ENCODE measurements at regions not wholly inside any gene's neighbourhood (a gene's known extent, or its start where the extent isn't known, plus 50 kb on each side); places are given as distances from the start of the nearest gene placed in this dataset.

DNA sequence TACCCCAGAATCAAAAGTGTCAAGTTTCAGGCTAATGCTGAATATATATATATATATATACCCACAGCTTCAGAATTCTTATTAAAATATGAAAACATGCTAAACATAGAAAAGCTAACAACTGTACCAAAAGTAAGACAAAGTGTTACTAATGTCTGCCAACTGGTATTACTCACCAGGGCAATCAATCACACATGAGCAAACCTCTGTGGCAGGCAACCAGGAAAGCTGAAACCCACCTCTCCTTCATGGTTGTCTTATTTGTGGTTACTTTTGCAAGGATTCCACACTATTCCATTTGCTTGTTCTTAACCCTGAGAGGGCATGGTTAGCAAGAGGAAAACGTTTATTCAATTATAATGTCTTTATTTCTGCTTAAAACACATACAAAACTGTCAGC is 512.3 kb upstream of the MDFIC2 start:
- no peak overlapping the region for H3K27ac Mint-ChIP-seq
- ChIA-PET POLR2A (no interaction called here), CTCF (no interaction called here)
- peaks cover 15% of the 10 kb centered on the region for H3K27me3 Mint-ChIP-seq
- DNase-seq = no peak
- H3K36me3 Mint-ChIP-seq (ENCODE audit: low read depth) = no peaks in the 10 kb centered on the region
- no peaks in the 10 kb centered on the region for H3K9me3 Mint-ChIP-seq
- no peak overlapping the region for H3K4me3 Mint-ChIP-seq
- H3K4me1 Mint-ChIP-seq = no peaks in the 10 kb centered on the region

DNA sequence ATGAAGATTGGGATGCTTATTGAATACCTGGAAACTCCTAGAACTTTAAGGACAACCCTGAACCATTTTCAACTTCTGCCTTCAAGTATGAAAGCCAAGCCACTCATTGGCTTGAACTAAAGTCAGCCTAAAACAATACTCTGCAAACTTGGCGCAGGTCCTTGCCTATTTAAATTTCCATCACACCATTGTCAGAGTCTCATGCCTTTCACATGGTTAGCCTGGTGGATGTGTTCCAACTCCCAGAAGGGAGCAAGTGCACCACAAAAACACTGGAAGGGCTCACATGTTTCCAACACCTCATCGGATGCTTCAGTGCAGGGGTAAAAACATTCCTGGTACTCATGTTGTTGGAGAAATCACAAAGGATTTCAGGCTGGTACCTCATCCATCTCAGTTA is 511.6 kb upstream of the MDFIC2 start:
- Mint-ChIP-seq H3K27ac (no peak overlapping the region), H3K4me3 (no peak overlapping the region), H3K9me3 (no peaks in the 10 kb centered on the region), H3K36me3 (ENCODE audit: low read depth) (no peaks in the 10 kb centered on the region), H3K4me1 (no peaks in the 10 kb centered on the region), H3K27me3 (peaks cover 12% of the 10 kb centered on the region)
- CTCF ChIA-PET = no interaction called here
- DNase-seq = no peak
- POLR2A ChIA-PET = no interaction called here

DNA sequence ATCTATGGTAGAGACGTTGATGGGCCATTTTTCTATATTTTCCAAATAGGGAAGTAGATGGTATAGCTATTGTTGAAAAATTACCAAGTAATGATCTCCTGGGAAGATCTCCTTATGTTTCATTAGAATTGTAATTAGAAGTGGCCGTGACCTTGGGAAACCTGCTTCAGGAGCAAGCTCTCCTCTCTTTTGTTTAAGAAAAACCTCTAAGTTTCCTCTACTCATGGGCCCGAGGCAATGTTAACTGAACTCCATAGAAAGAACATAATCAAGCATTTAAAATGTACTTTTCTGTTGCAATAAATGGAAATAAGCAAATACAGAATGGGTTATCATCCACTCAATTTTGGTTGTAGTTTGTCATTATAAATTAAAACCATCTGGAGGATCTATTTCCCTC is 511.2 kb upstream of the MDFIC2 start:
- H3K27ac Mint-ChIP-seq = no peak overlapping the region
- POLR2A ChIA-PET = no interaction called here

DNA sequence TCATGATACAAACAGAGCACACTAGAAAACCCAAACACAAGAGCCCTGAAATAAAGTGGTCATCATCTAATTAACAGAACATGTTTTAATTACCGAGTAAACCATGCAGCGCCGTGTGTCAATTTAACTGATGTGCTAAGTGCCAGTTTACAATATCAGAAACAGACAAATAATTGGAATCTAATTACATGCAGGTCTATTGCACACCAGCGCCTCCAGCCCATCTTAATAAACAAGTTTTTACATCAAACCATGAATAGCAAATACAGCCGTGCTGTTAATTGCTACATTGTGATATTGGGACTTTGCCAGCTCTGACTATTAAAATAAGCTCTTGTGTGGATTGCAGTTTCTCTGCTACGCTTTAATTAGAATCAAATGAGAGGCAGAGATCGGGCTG is 510.2 kb upstream of the MDFIC2 start:
- CTCF ChIA-PET = no interaction called here
- H3K27me3 Mint-ChIP-seq = peaks cover 5% of the 10 kb centered on the region

More for the DNA sequence above, 511.2 kb upstream of the MDFIC2 start:
- CTCF ChIA-PET = no interaction called here
- no peaks in the 10 kb centered on the region for H3K4me1 Mint-ChIP-seq
- H3K4me3 Mint-ChIP-seq = no peak overlapping the region
- DNase-seq = no peak
- H3K9me3 Mint-ChIP-seq = no peaks in the 10 kb centered on the region
- no peaks in the 10 kb centered on the region for H3K36me3 Mint-ChIP-seq (ENCODE audit: low read depth)
- peaks cover 10% of the 10 kb centered on the region for H3K27me3 Mint-ChIP-seq

DNA sequence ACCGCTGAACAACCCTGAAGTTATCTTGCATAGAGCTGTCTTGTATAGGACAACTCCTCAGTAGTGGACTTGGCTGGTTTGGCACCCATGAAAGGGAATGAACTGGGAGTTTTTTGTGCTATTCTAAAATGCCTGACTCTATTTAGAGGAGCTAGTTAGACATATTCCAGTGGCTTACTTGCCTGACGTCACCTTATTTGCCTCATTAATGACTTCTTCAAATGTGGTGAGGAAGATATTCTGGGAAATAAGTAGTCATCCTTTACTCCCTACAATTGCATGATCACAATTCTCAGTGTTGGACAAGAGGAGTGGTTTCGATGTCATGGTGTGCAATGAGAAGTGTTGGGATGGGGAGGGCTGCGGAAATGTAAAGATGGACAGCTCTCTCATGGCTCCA is 509.2 kb upstream of the MDFIC2 start:
- H3K27me3 Mint-ChIP-seq = peaks cover 5% of the 10 kb centered on the region
- no peak overlapping the region for H3K4me3 Mint-ChIP-seq
- CTCF ChIA-PET = no interaction called here
- H3K9me3 Mint-ChIP-seq = no peaks in the 10 kb centered on the region
- no peak overlapping the region for H3K27ac Mint-ChIP-seq
- POLR2A ChIA-PET = interaction anchor here (0.5 kb wide), 1 partner anchor 173 kb away, joined by 3 read pairs; no protein-coding TSS in a partner anchor
- no peaks in the 10 kb centered on the region for H3K36me3 Mint-ChIP-seq (ENCODE audit: low read depth)
- no peaks in the 10 kb centered on the region for H3K4me1 Mint-ChIP-seq
- DNase-seq = no peak

More for the DNA sequence above, 510.2 kb upstream of the MDFIC2 start:
- Mint-ChIP-seq H3K36me3 (ENCODE audit: low read depth) (no peaks in the 10 kb centered on the region), H3K4me3 (no peak overlapping the region), H3K9me3 (no peaks in the 10 kb centered on the region), H3K27ac (no peak overlapping the region), H3K4me1 (no peaks in the 10 kb centered on the region)
- POLR2A ChIA-PET = no interaction called here
- DNase-seq = no peak

DNA sequence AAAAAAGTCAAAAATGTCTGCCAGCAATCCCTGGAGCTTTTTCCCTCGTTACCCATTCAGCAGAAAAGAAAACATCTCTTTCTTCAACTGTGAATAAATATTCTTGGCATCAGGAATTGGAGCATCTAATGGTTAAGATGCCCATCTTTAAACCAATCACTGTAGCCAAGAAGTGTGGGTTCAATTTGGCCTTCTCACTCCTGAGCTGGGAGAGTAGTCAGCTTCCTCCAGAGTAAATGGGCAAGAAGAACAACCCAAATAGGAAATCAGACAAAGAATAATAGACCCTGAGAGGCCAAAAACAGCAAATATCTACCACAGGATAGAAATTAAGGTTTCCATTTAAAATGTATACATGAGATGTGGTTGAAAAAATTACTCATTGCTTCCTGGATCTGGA is 508.0 kb upstream of the MDFIC2 start:
- no peak overlapping the region for H3K4me3 Mint-ChIP-seq
- POLR2A ChIA-PET = no interaction called here

DNA sequence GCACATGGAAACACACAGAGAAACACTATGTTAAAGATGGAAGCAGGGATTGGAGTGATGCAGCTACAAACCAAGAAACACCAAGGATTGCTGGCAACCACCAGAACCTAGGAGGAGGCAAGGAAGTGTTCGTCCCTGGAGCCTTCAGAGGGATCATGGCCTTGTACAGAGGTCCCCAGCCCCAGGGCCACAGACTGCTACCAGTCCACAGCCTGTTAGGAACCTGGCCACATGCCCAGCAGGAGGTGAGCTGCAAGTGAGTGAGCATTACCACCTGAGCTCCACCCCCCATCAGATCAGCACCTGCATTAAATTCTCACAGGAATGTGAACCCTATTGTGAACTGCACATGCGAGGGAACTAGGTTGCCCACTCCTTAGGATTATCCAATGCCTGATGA is 505.7 kb upstream of the MDFIC2 start:
- POLR2A ChIA-PET = no interaction called here
- CTCF ChIA-PET = no interaction called here
- no peak for DNase-seq
- no peaks in the 10 kb centered on the region for H3K4me1 Mint-ChIP-seq
- no peak overlapping the region for H3K27ac Mint-ChIP-seq
- H3K27me3 Mint-ChIP-seq = peaks cover 6% of the 10 kb centered on the region
- no peaks in the 10 kb centered on the region for H3K36me3 Mint-ChIP-seq (ENCODE audit: low read depth)
- no peak overlapping the region for H3K4me3 Mint-ChIP-seq
- H3K9me3 Mint-ChIP-seq = no peaks in the 10 kb centered on the region

More for the DNA sequence above, 508.0 kb upstream of the MDFIC2 start:
- no peak for DNase-seq
- H3K4me1 Mint-ChIP-seq = no peaks in the 10 kb centered on the region
- H3K9me3 Mint-ChIP-seq = no peaks in the 10 kb centered on the region
- no peak overlapping the region for H3K27ac Mint-ChIP-seq
- peaks cover 5% of the 10 kb centered on the region for H3K27me3 Mint-ChIP-seq
- H3K36me3 Mint-ChIP-seq (ENCODE audit: low read depth) = no peaks in the 10 kb centered on the region
- CTCF ChIA-PET = no interaction called here

DNA sequence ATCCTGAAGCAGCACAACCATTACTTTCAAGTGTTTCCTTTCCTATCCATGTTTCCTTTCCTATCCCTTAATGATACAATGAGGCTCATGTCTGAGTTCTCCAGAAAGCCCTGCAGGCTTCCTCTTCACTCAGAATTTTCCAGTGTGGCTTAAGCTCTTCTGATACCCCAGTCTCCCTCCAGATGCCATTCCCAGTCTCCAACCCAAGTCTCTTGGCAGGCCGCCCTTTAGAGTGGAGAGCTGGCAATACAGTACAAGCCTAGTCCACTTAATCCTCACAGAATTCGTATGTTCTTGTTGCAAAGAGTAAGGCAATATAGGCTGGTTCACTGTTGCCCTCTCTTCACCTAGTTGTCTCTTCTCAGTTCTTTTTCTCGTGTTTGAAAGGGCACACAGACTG is 503.9 kb upstream of the MDFIC2 start:
- Mint-ChIP-seq H3K9me3 (no peaks in the 10 kb centered on the region), H3K4me1 (no peaks in the 10 kb centered on the region), H3K27me3 (peaks cover 6% of the 10 kb centered on the region), H3K36me3 (ENCODE audit: low read depth) (no peaks in the 10 kb centered on the region), H3K27ac (no peak overlapping the region), H3K4me3 (no peak overlapping the region)
- DNase-seq = no peak
- POLR2A ChIA-PET = no interaction called here
- CTCF ChIA-PET = no interaction called here

DNA sequence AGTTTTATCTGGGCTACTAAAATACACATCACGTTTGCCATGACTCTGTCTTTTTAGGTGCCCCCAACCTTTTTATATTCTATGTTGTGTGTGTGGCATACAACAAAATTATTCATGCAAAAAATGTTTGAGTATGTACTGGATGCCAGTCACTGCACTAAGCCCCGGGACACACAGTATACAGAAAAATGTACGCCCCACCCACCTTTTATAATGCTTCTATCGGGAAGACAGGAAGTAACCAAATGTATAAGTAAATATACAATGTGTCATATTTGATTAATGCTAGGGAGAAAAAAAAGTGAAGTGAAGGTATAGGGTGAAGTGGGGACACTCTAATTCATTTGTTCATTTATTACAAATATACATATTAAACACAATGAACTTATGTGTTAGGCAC is 503.4 kb upstream of the MDFIC2 start:
- POLR2A ChIA-PET = no interaction called here
- CTCF ChIA-PET = no interaction called here
- Mint-ChIP-seq H3K27me3 (peaks cover 8% of the 10 kb centered on the region), H3K4me3 (no peak overlapping the region), H3K9me3 (no peaks in the 10 kb centered on the region), H3K4me1 (no peaks in the 10 kb centered on the region), H3K36me3 (ENCODE audit: low read depth) (no peaks in the 10 kb centered on the region), H3K27ac (no peak overlapping the region)
- no peak for DNase-seq

DNA sequence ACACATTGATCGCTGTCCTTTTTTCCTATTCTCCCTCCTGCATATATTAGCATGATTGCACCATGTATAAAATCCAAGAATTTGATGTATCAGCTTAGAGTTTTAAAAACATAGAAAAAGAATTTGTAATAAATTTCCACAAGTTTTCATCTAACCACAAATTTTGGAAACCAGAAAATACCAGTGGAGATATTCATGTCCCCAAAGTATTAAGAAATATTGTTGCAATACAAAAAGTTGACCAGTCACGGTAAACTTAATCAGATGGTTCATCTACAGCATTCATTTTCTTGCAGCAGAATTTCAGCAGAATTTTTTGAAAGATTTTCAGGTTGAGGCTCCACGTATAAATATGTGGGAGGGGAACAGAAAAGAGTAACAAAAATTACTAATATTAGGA is 500.9 kb upstream of the MDFIC2 start:
- CTCF ChIA-PET = no interaction called here
- POLR2A ChIA-PET = no interaction called here
- Mint-ChIP-seq H3K4me1 (no peaks in the 10 kb centered on the region), H3K27me3 (peaks cover 8% of the 10 kb centered on the region), H3K27ac (no peak overlapping the region), H3K4me3 (no peak overlapping the region), H3K36me3 (ENCODE audit: low read depth) (no peaks in the 10 kb centered on the region), H3K9me3 (no peaks in the 10 kb centered on the region)
- DNase-seq = no peak

DNA sequence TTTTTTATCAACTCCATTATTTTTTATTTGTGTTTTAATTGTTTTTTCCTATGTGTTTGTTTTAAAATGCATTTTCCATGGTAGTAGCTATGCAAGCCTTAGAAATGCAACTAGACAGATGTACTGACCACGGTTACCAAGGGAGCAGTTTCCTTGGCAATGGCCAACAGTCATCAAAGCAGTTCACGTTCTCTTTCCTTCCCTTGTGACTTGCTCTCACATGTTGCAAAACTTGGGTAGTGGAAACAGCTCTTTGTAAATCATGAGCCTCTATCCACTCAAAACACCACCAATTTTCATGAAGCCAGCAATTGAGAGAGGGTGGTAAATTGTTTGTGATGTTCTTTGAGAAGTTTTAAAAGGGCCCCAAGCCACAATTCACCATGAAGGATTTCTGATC is 499.4 kb upstream of the MDFIC2 start:
- H3K27me3 Mint-ChIP-seq = peaks cover 13% of the 10 kb centered on the region

DNA sequence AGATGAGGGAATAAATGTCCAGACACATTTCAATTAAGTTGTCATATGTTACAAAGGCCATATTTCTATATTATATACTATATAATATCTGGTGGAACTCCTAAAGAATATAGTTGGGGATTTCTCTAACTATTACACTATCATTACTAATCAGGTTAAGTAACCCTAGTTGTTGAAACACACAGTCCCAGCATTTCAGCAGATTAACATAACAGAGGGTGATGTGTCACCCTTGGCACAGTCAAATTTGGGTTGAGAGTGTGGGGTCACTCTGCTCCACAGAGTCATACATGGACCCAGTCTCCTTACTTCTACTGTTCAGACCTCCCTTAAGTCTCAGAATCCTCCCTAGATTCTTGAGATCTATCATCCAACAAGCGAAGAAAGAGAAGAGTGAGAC is 496.4 kb upstream of the MDFIC2 start:
- no peak overlapping the region for H3K4me3 Mint-ChIP-seq
- CTCF ChIA-PET = no interaction called here
- peaks cover 20% of the 10 kb centered on the region for H3K27me3 Mint-ChIP-seq

More for the DNA sequence above, 499.4 kb upstream of the MDFIC2 start:
- H3K9me3 Mint-ChIP-seq = no peaks in the 10 kb centered on the region
- no peak for DNase-seq
- H3K27ac Mint-ChIP-seq = no peak overlapping the region
- no peaks in the 10 kb centered on the region for H3K36me3 Mint-ChIP-seq (ENCODE audit: low read depth)
- CTCF ChIA-PET = no interaction called here
- H3K4me1 Mint-ChIP-seq = no peaks in the 10 kb centered on the region
- no peak overlapping the region for H3K4me3 Mint-ChIP-seq
- POLR2A ChIA-PET = no interaction called here

DNA sequence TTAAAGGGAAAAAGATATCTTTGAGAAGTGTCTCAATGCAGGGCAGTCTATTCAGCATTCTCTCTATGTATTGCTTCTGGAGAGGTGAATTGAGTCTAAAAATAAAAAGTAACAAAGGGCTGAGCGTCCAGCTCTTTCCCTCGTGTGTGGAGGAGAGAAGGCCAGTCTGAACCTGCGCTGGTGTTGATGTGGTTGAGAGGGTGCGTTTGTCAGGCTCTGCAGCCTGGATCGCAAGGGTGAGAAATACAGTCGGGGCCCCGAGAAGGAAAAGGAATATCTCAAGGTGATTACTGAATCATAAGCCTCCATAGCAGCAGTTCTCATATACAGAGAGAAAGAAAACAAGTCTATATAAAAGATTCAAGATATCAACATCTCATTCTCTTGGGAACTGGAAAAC is 494.1 kb upstream of the MDFIC2 start:
- no peaks in the 10 kb centered on the region for H3K4me1 Mint-ChIP-seq
- peaks cover 24% of the 10 kb centered on the region for H3K27me3 Mint-ChIP-seq
- ChIA-PET CTCF (no interaction called here), POLR2A (no interaction called here)
- H3K27ac Mint-ChIP-seq = no peak overlapping the region
- no peak overlapping the region for H3K4me3 Mint-ChIP-seq
- H3K9me3 Mint-ChIP-seq = no peaks in the 10 kb centered on the region
- DNase-seq = no peak
- H3K36me3 Mint-ChIP-seq (ENCODE audit: low read depth) = no peaks in the 10 kb centered on the region

More for the DNA sequence above, 496.4 kb upstream of the MDFIC2 start:
- POLR2A ChIA-PET = no interaction called here
- H3K4me1 Mint-ChIP-seq = no peaks in the 10 kb centered on the region
- no peak overlapping the region for H3K27ac Mint-ChIP-seq
- no peaks in the 10 kb centered on the region for H3K9me3 Mint-ChIP-seq
- H3K36me3 Mint-ChIP-seq (ENCODE audit: low read depth) = no peaks in the 10 kb centered on the region
- no peak for DNase-seq

DNA sequence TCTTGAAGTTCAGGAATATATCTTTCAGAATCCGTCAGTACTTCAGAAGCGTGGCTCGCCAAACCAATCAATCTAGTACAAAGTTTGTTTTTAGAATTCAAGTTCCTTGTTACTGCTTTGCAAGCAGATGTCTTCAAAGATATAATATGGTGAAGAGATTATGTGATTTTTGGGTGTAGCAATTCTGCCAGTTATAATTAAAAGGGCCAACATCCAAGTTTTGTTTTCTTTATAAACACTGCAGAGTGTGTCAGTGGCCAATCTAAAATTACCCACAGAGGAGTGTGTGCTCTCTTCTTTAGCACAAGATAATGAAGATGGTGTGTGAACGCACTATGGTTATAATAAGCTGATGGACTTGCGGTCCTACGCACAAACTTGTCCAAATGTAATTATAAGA is 493.6 kb upstream of the MDFIC2 start:
- no peaks in the 10 kb centered on the region for H3K4me1 Mint-ChIP-seq
- H3K36me3 Mint-ChIP-seq (ENCODE audit: low read depth) = no peaks in the 10 kb centered on the region
- ChIA-PET POLR2A (no interaction called here), CTCF (no interaction called here)
- H3K9me3 Mint-ChIP-seq = no peaks in the 10 kb centered on the region
- no peak for DNase-seq
- H3K27ac Mint-ChIP-seq = no peak overlapping the region
- H3K27me3 Mint-ChIP-seq = peaks cover 20% of the 10 kb centered on the region
- H3K4me3 Mint-ChIP-seq = no peak overlapping the region
